SU-DHL-6 (cell line): ENCODE measurements at regions not wholly inside any gene's neighbourhood (a gene's known extent, or its start where the extent isn't known, plus 50 kb on each side); places are given as distances from the start of the nearest gene placed in this dataset.

ENCODE experiments used
- H2AFZ ChIP-seq: fragments of 200-600 bp; sonication (generic); 2 replicates; pipeline ENCODE4 v1.6.1; 2014; ENCODE audit warnings: low read depth, mild to moderate bottlenecking, moderate library complexity, mixed read lengths, antibody characterized with exemption, low read length; ENCODE audit not compliant: severe bottlenecking
- H3F3A ChIP-seq: fragments of 200-600 bp; shearing (Covaris generic); 2 replicates; pipeline ENCODE4 v1.6.0; 2016; ENCODE audit warnings: antibody characterized with exemption, mild to moderate bottlenecking; ENCODE audit not compliant: insufficient read depth
- H3K27ac ChIP-seq: fragments of 200-600 bp; sonication (generic); 2 replicates; pipeline ENCODE4 v1.5.1; 2016; ENCODE audit warnings: low read depth, mild to moderate bottlenecking, low read length, moderate library complexity, mixed read lengths
- H3K27me3 ChIP-seq: fragments of 200-600 bp; sonication (generic), shearing (Covaris generic); 2 replicates; pipeline ENCODE4 v1.6.0; 2014; ENCODE audit warnings: mild to moderate bottlenecking, low read length
- H3K36me3 ChIP-seq: fragments of 200-600 bp; sonication (generic); 2 replicates; pipeline ENCODE4 v1.6.1; 2014; ENCODE audit warnings: mild to moderate bottlenecking, low read length, mixed read lengths
- H3K4me2 ChIP-seq: fragments of 300-600, 200-600 bp; shearing (Covaris generic), sonication (generic); 2 replicates; pipeline ENCODE4 v1.6.0; 2014; ENCODE audit warnings: low read length, low read depth, mild to moderate bottlenecking; ENCODE audit not compliant: poor library complexity, severe bottlenecking
- H3K4me3 ChIP-seq: fragments of 200-600 bp; sonication (generic); 2 replicates; pipeline ENCODE4 v1.5.1; 2014; ENCODE audit warnings: antibody characterized with exemption, low read length, mild to moderate bottlenecking, mixed read lengths; ENCODE audit not compliant: insufficient read depth, poor library complexity, severe bottlenecking
- H3K79me2 ChIP-seq: fragments of 200-600 bp; sonication (generic); 2 replicates; pipeline ENCODE4 v1.6.1; 2014; ENCODE audit warnings: mild to moderate bottlenecking, low read length, moderate library complexity; ENCODE audit not compliant: insufficient read depth
- H3K9ac ChIP-seq: fragments of 200-600 bp; sonication (generic); 2 replicates; pipeline ENCODE4 v1.7.0; 2014; ENCODE audit warnings: mild to moderate bottlenecking, low read length
- H3K9me2 ChIP-seq: fragments of 200-600 bp; sonication (generic); replicated peaks from 2 replicates; pipeline ENCODE4 v1.6.1; 2014; ENCODE audit warnings: low read length; ENCODE audit not compliant: insufficient read depth
- H3K9me3 ChIP-seq: fragments of 200-600 bp; sonication (generic); 2 replicates; pipeline ENCODE4 v1.6.1; 2014; ENCODE audit warnings: low read length, mixed read lengths; ENCODE audit not compliant: insufficient read depth
- H4K20me1 ChIP-seq: fragments of 200-600 bp; sonication (generic); 2 replicates; pipeline ENCODE4 v1.6.1; 2014; ENCODE audit warnings: low read depth, mild to moderate bottlenecking, antibody characterized with exemption, low read length, moderate library complexity, mixed read lengths
- EZH2phosphoT487 ChIP-seq: fragments of 200-600 bp; sonication (generic), shearing (Covaris generic); conservative IDR thresholded peaks from 2 replicates; pipeline ENCODE4 v1.6.1; 2018; ENCODE audit warnings: mild to moderate bottlenecking, antibody characterized with exemption, low read length, moderate library complexity, mixed read lengths
- TF ChIP-seq, protein P1 (sequence below): fragments of 200-600 bp; sonication (generic); IDR thresholded peaks from one replicate; pipeline ENCODE4 v1.5.1; 2017; ENCODE audit warnings: antibody characterized with exemption, mild to moderate bottlenecking, low read length, moderate library complexity; ENCODE audit not compliant: insufficient read depth, poor library complexity, severe bottlenecking

DNA sequence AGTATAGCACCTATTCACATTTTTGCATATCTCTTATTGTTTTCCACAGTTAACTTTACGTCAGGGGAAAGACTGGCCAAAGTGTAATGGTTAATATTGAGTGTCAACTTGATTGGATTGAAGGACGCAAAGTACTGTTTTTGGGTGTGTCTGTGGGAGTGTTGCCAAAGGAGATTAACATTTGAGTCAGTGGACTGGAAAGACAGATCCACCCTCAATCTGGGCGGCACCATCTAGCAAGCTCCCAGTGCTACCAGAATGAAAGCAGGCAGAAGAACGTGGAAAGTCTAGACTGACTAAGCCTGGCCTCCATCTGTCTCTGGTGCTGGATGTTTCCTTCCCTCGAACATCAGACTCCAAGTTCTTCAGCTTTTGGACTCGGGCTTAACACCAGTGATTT lies 1900.7 kb upstream of the RAG2 start:
- TF ChIP-seq, protein P1, sequence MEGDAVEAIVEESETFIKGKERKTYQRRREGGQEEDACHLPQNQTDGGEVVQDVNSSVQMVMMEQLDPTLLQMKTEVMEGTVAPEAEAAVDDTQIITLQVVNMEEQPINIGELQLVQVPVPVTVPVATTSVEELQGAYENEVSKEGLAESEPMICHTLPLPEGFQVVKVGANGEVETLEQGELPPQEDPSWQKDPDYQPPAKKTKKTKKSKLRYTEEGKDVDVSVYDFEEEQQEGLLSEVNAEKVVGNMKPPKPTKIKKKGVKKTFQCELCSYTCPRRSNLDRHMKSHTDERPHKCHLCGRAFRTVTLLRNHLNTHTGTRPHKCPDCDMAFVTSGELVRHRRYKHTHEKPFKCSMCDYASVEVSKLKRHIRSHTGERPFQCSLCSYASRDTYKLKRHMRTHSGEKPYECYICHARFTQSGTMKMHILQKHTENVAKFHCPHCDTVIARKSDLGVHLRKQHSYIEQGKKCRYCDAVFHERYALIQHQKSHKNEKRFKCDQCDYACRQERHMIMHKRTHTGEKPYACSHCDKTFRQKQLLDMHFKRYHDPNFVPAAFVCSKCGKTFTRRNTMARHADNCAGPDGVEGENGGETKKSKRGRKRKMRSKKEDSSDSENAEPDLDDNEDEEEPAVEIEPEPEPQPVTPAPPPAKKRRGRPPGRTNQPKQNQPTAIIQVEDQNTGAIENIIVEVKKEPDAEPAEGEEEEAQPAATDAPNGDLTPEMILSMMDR, result no peak
- no peak for TF ChIP-seq EZH2phosphoT487
- Histone ChIP-seq H3K27me3 (no peaks in the 10 kb centered on the region), H3K9ac (no peak overlapping the region), H3K9me2 (no peaks in the 10 kb centered on the region), H3F3A (no peaks in the 10 kb centered on the region), H3K27ac (no peak overlapping the region), H3K4me2 (no peak overlapping the region), H3K9me3 (no peaks in the 10 kb centered on the region), H3K36me3 (no peaks in the 10 kb centered on the region), H4K20me1 (no peaks in the 10 kb centered on the region), H3K4me3 (no peak overlapping the region), H3K79me2 (no peaks in the 10 kb centered on the region), H2AFZ (no peak overlapping the region)

DNA sequence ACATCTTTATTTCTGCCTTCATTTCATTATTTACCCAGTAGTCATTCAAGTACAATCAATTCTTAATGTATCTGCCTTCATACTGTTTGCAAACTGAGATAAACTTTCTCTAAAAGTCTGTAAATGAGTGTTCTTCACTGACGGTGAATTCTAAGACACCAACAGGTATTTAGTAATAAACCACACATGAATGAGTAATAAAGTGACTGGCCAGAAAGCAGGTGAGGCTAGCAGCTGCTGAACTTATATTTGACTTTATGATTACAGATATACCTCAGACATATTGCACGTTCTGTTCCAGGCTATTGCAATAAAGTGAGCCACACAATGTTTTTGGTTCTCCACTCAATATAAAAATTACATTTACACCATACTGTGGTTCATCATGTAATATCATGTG lies 1894.0 kb upstream of the RAG2 start:
- no peak overlapping the region for H3K4me3 ChIP-seq
- H3K36me3 ChIP-seq, result no peaks in the 10 kb centered on the region
- H2AFZ ChIP-seq, result no peak overlapping the region
- H3K27ac ChIP-seq, result no peak overlapping the region
- TF ChIP-seq, protein P1, result no peak
- TF ChIP-seq EZH2phosphoT487, result no peak
- no peak overlapping the region for H3K9ac ChIP-seq
- no peak overlapping the region for H3K4me2 ChIP-seq
- H3K9me3 ChIP-seq, result no peaks in the 10 kb centered on the region
- H3K9me2 ChIP-seq, result no peaks in the 10 kb centered on the region
- no peaks in the 10 kb centered on the region for H3K27me3 ChIP-seq
- no peaks in the 10 kb centered on the region for H3F3A ChIP-seq
- no peaks in the 10 kb centered on the region for H4K20me1 ChIP-seq
- H3K79me2 ChIP-seq, result no peaks in the 10 kb centered on the region

- H3K9me3 ChIP-seq, result no peaks in the 10 kb centered on the region
- H3K36me3 ChIP-seq, result no peaks in the 10 kb centered on the region
- H3K4me3 ChIP-seq, result no peak overlapping the region
- no peaks in the 10 kb centered on the region for H4K20me1 ChIP-seq
- H3K27ac ChIP-seq, result no peak overlapping the region
- H3K79me2 ChIP-seq, result no peaks in the 10 kb centered on the region
- H3K4me2 ChIP-seq, result no peak overlapping the region
- H3F3A ChIP-seq, result no peaks in the 10 kb centered on the region
- TF ChIP-seq, protein P1, result no peak
- TF ChIP-seq EZH2phosphoT487, result no peak
- H3K9me2 ChIP-seq, result no peaks in the 10 kb centered on the region
- H3K27me3 ChIP-seq, result no peaks in the 10 kb centered on the region
- H2AFZ ChIP-seq, result no peak overlapping the region
- no peak overlapping the region for H3K9ac ChIP-seq
Observed at GRCh38 chr11:38481391-38481790, 1883.4 kb upstream of the RAG2 start.
